Chondrocyte (in vitro differentiated cells): ENCODE measurements at regions not wholly inside any gene's neighbourhood (a gene's known extent, or its start where the extent isn't known, plus 50 kb on each side); places are given as distances from the start of the nearest gene placed in this dataset.

Source experiments
- DNase-seq: peaks from one replicate; pipeline ENCODE4 v3.0.0; 2021; ENCODE audit warnings: mixed read lengths, low spot score
- H3K27ac Mint-ChIP-seq: one replicate; pipeline ENCODE4 v1.8.0; 2021; ENCODE audit warnings: mild to moderate bottlenecking, moderate library complexity, mixed read lengths; ENCODE audit not compliant: unreplicated experiment
- H3K27me3 Mint-ChIP-seq: 2 replicates; pipeline ENCODE4 v1.8.0; 2021; ENCODE audit warnings: low read depth, mixed read lengths
- H3K36me3 Mint-ChIP-seq: 2 replicates; pipeline ENCODE4 v1.8.0; 2021; ENCODE audit warnings: low read depth, mixed read lengths
- H3K4me1 Mint-ChIP-seq: 2 replicates; pipeline ENCODE4 v1.8.0; 2021; ENCODE audit warnings: low read depth, mild to moderate bottlenecking, mixed read lengths
- H3K4me3 Mint-ChIP-seq: one replicate; pipeline ENCODE4 v1.8.0; 2021; ENCODE audit warnings: mild to moderate bottlenecking, moderate library complexity, mixed read lengths; ENCODE audit not compliant: unreplicated experiment
- H3K9me3 Mint-ChIP-seq: 2 replicates; pipeline ENCODE4 v1.8.0; 2021; ENCODE audit warnings: low read depth, mixed read lengths
- TF ChIP-seq, protein P1 (sequence below): fragments of 200-600 bp; sonication (generic); IDR thresholded peaks from 2 replicates; pipeline ENCODE4 v1.5.0; 2021; ENCODE audit warnings: antibody characterized with exemption, mild to moderate bottlenecking, moderate library complexity

DNA sequence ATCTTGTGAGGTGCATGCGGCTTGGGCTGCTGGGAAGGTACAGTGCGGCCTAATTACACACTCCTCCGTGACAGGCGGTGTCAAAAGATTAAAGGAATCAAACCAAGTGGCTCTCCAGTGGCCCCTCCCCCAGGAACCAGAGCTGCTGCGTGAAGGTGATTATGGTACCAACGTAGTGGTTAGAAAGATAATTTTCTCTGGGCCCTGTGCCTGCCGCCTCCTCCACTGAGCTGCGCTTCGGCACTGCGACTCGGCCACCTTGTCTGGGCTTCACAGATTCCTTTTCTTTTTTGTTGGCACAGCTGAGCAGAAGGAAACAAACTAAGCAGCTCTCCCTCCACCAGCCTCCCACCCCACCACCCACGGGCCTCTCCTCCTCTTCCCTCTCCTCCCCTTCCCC, 113.2 kb upstream of the SDK2 start:
- H3K4me1 Mint-ChIP-seq, result peaks cover 4% of the 10 kb centered on the region
- no peak for DNase-seq
- peaks cover 2% of the 10 kb centered on the region for H3K36me3 Mint-ChIP-seq
- no peaks in the 10 kb centered on the region for H3K9me3 Mint-ChIP-seq
- H3K4me3 Mint-ChIP-seq, result no peak overlapping the region
- TF ChIP-seq, protein P1, sequence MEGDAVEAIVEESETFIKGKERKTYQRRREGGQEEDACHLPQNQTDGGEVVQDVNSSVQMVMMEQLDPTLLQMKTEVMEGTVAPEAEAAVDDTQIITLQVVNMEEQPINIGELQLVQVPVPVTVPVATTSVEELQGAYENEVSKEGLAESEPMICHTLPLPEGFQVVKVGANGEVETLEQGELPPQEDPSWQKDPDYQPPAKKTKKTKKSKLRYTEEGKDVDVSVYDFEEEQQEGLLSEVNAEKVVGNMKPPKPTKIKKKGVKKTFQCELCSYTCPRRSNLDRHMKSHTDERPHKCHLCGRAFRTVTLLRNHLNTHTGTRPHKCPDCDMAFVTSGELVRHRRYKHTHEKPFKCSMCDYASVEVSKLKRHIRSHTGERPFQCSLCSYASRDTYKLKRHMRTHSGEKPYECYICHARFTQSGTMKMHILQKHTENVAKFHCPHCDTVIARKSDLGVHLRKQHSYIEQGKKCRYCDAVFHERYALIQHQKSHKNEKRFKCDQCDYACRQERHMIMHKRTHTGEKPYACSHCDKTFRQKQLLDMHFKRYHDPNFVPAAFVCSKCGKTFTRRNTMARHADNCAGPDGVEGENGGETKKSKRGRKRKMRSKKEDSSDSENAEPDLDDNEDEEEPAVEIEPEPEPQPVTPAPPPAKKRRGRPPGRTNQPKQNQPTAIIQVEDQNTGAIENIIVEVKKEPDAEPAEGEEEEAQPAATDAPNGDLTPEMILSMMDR, result no peak
- peaks cover 59% of the 10 kb centered on the region for H3K27me3 Mint-ChIP-seq
- H3K27ac Mint-ChIP-seq, result no peak overlapping the region

DNA sequence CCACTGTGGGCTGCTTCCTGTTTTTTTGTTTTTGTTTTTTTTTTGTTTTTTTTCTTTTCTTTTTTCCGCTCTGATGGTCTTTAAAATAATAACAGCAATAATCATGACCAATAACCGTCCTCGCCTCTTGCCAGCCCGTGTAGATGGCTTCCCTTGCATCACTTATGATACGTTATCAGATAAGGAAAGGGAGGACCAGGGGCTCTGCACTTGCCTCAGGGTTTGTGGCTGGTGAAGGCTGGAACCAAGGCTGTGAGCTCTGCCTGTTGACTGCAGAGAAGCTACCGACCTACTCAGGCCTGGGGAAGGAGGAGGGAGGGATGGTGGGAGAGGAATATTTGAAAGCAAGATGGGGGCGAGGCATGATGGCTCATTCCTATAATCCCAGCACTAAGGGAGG, 114.0 kb upstream of the SDK2 start:
- peak overlapping the region; percentile 17 for H3K27ac Mint-ChIP-seq
- H3K4me3 Mint-ChIP-seq, result no peak overlapping the region
- H3K36me3 Mint-ChIP-seq, result peaks cover 2% of the 10 kb centered on the region
- no peak for DNase-seq
- H3K4me1 Mint-ChIP-seq, result peaks cover 4% of the 10 kb centered on the region
- H3K9me3 Mint-ChIP-seq, result no peaks in the 10 kb centered on the region
- H3K27me3 Mint-ChIP-seq, result peaks cover 55% of the 10 kb centered on the region
- TF ChIP-seq, protein P1, result no peak

DNA sequence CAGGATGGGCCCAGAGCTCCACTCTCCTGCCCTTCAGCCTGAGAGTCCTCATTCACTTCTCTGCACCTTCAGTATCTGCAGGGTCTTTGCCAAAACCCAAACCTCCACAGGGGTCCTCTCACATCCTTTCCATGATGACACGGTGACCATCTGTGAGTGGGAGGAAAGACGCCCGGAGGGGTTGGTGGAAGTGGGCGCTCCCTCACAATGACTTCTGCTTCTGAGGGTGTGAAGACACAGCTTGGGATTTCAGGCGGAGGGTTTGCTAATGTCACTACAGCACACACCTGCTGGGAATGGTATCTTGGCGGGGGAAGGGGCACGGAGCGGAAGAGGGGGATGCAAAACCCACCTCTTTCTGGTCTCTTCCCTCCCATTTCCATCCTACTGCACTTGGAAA, 115.1 kb upstream of the SDK2 start:
- DNase-seq, result no peak
- Mint-ChIP-seq H3K36me3 (peaks cover 2% of the 10 kb centered on the region), H3K4me3 (no peak overlapping the region), H3K27ac (peak overlapping the region; percentile 45), H3K9me3 (no peaks in the 10 kb centered on the region), H3K27me3 (peaks cover 59% of the 10 kb centered on the region), H3K4me1 (peaks cover 4% of the 10 kb centered on the region)
- TF ChIP-seq, protein P1, result no peak

DNA sequence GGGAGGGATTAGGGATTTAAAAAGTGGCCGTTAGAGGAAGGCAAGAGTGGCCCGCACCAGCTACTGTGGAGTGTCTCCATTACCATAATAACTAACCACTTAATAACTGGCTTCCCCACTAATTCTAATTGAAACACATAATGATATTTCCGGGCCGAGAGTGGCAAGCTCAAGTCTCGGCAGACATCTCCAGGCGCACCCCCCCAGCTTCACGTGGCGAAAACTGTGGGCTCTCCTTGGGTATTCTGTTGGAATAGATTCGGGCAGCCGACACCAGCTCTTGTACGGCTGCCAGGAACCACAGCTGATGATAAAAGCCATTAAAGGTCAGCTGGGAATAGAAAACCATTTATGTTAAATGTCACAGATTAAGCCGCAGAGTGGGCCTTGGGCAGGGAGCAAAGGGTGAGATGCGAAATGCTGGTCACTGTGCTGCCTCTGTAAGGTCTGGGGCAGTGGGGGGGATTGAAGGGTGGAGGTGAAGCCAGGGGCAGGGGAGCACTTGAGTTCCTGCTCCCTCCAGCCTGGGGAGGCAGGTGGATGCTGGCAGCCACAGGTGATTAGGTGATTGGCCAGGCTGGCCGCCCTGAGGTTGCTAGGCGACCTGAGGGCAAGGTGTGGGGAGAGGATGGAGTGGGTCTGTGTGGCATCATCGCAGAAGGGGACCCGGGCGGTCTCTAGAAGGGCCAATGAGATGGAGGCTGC, 115.6 kb upstream of the SDK2 start:
- no peak for DNase-seq
- Mint-ChIP-seq H3K4me3 (no peak overlapping the region), H3K36me3 (peaks cover 2% of the 10 kb centered on the region), H3K27me3 (peaks cover 58% of the 10 kb centered on the region), H3K9me3 (no peaks in the 10 kb centered on the region), H3K27ac (peak overlapping the region; percentile 45), H3K4me1 (peaks cover 4% of the 10 kb centered on the region)
- TF ChIP-seq, protein P1, result no peak

DNA sequence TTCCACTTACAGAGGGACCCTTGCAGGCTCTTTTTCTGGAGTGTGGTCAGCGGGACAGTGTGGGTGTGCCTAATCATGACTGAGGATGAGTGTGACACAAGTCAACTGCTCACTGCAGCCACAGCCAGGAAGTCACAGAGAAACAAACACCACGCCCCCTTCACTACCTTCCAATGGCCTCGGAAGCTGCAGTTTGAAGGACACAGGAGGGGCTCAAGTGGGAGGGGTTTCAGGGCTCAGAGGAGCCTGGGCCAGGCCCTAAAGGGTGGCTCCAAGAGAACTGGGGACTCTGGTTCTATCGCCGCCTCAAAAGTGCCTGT, 116.2 kb upstream of the SDK2 start:
- TF ChIP-seq, protein P1, result no peak
- H3K4me1 Mint-ChIP-seq, result peaks cover 4% of the 10 kb centered on the region
- no peaks in the 10 kb centered on the region for H3K9me3 Mint-ChIP-seq
- peaks cover 2% of the 10 kb centered on the region for H3K36me3 Mint-ChIP-seq
- peaks cover 53% of the 10 kb centered on the region for H3K27me3 Mint-ChIP-seq
- H3K27ac Mint-ChIP-seq, result no peak overlapping the region
- H3K4me3 Mint-ChIP-seq, result no peak overlapping the region
- DNase-seq, result no peak
